HCT116 (cell line): ENCODE measurements at regions not wholly inside any gene's neighbourhood (a gene's known extent, or its start where the extent isn't known, plus 50 kb on each side); places are given as distances from the start of the nearest gene placed in this dataset.

Experiments used
- ATAC-seq: fragments of 200-7000 bp; cut with Tn5 transposase; 2 replicates; pipeline ENCODE4 v1.9.1; 2020; ENCODE audit warnings: mild to moderate bottlenecking, moderate library complexity
- BruUV-seq: library from RNA; stranded (reverse); fragments of 400-500 nt; replicated peaks from 2 replicates; lab custom pipeline; 2021; lab: Mats Ljungman, UMichigan
- CTCF ChIA-PET: fragments of 300-600 bp; sonication (Branson Sonifier 250); formaldehyde crosslinking; loops from one replicate; lab custom pipeline; 2021; ENCODE audit warnings: antibody characterized with exemption; lab: Charles Lee
- POLR2A ChIA-PET: fragments of 300-600, 350-600 bp; sonication (Branson Sonifier 250); formaldehyde crosslinking; loops from one replicate; lab custom pipeline; 2021; ENCODE audit warnings: antibody characterized with exemption; lab: Charles Lee
- RAD21 ChIA-PET, 2 experiments: fragments of 300-600 bp; sonication (Branson Sonifier 250); formaldehyde crosslinking; loops; one replicate each; lab custom pipeline; 2023; ENCODE audit warnings: low total read pairs in 2 of 2; ENCODE audit not compliant: uncharacterized antibody in 2 of 2, unreplicated experiment in 2 of 2, low non-redundant PET in 1 of 2; lab: Charles Lee
- DNase-seq: peaks from one replicate; pipeline ENCODE4 v3.0.0-alpha.2; 2010; ENCODE audit warnings: low read depth, low spot score
- H2AFZ ChIP-seq: fragments of 200-600 bp; shearing (Covaris generic), sonication (generic); 2 replicates; pipeline ENCODE4 v1.6.1; 2017; ENCODE audit warnings: low read depth, mixed run types, mixed read lengths, antibody characterized with exemption, low read length; ENCODE audit not compliant: poor library complexity, severe bottlenecking
- H3K27ac ChIP-seq: 2 replicates; pipeline ENCODE4 v1.5.1; 2012; ENCODE audit warnings: low read depth, low read length
- H3K27me3 ChIP-seq: fragments of 200-600 bp; sonication (generic); 2 replicates; pipeline ENCODE4 v1.6.1; 2016; ENCODE audit warnings: mixed run types, low read length, mixed read lengths; ENCODE audit not compliant: insufficient read depth
- H3K36me3 ChIP-seq, 2 experiments: fragments of 200-500 bp in 1 of 2; fragments of 200-600 bp in 1 of 2; sonication (Bioruptor generic) in 1 of 2; sonication (generic) in 1 of 2; 2 replicates each; pipeline versions ENCODE4 v1.5.1 to v1.6.1; 2014 to 2016; ENCODE audit warnings: low read length in 2 of 2, inconsistent platforms in 1 of 2, mixed read lengths in 1 of 2, mixed run types in 1 of 2; ENCODE audit not compliant: insufficient read depth in 2 of 2, control insufficient read depth in 1 of 2
- H3K4me1 ChIP-seq, 2 experiments: fragments of 200-600 bp in 1 of 2; sonication (generic) in 1 of 2; 2 replicates each; pipeline versions ENCODE4 v1.5.1 to v1.6.1; 2012 to 2017; ENCODE audit warnings: low read length in 2 of 2, inconsistent platforms in 1 of 2, mild to moderate bottlenecking in 1 of 2, mixed read lengths in 1 of 2, mixed run types in 1 of 2, moderate library complexity in 1 of 2; ENCODE audit not compliant: insufficient read depth in 2 of 2, control insufficient read depth in 1 of 2
- H3K4me2 ChIP-seq: fragments of 200-600 bp; sonication (generic); 2 replicates; pipeline ENCODE4 v1.6.1; 2017; ENCODE audit warnings: mixed run types, low read length, mixed read lengths
- H3K4me3 ChIP-seq, 2 experiments: fragments of 200-600 bp in 1 of 2; sonication (generic) in 1 of 2; replicated peaks in 1 of 2; 2 replicates each; pipeline ENCODE4 v1.5.1; 2011 to 2016; ENCODE audit warnings: low read length in 2 of 2, control low read depth in 1 of 2, low read depth in 1 of 2, mild to moderate bottlenecking in 1 of 2, mixed read lengths in 1 of 2, mixed run types in 1 of 2
- H3K79me2 ChIP-seq: fragments of 200-600 bp; sonication (generic); 2 replicates; pipeline ENCODE4 v1.6.1; 2017; ENCODE audit warnings: mild to moderate bottlenecking, mixed run types, low read length, moderate library complexity, mixed read lengths; ENCODE audit not compliant: insufficient read depth
- H3K9ac ChIP-seq: fragments of 200-600 bp; sonication (generic); 2 replicates; pipeline ENCODE4 v1.6.1; 2016; ENCODE audit warnings: low read length, mixed read lengths
- H3K9me2 ChIP-seq: fragments of 200-600 bp; sonication (generic), shearing (Covaris generic); 2 replicates; pipeline ENCODE4 v1.6.1; 2017; ENCODE audit warnings: mixed run types, mild to moderate bottlenecking, moderate library complexity; ENCODE audit not compliant: insufficient read depth
- H3K9me3 ChIP-seq, 2 experiments: fragments of 200-500 bp in 1 of 2; fragments of 200-600 bp in 1 of 2; sonication (Bioruptor generic) in 1 of 2; sonication (generic) in 1 of 2; 2 replicates each; pipeline ENCODE4 v1.6.1; 2014 to 2017; ENCODE audit warnings: low read length in 2 of 2, mixed read lengths in 2 of 2, inconsistent platforms in 1 of 2, low read depth in 1 of 2, mild to moderate bottlenecking in 1 of 2, mixed run types in 1 of 2, moderate library complexity in 1 of 2; ENCODE audit not compliant: control insufficient read depth in 1 of 2, insufficient read depth in 1 of 2
- H4K20me1 ChIP-seq: fragments of 200-600 bp; sonication (generic), shearing (Covaris generic); 2 replicates; pipeline ENCODE4 v1.6.1; 2017; ENCODE audit warnings: mixed run types, mild to moderate bottlenecking, moderate library complexity; ENCODE audit not compliant: insufficient read depth
- EZH2phosphoT487 ChIP-seq: fragments of 200-600 bp; IDR thresholded peaks from 2 replicates; pipeline ENCODE4 v1.6.1; 2018; ENCODE audit warnings: antibody characterized with exemption, borderline replicate concordance
- FOSL1 ChIP-seq: IDR thresholded peaks from 2 replicates; pipeline ENCODE4 v1.6.1; 2012; ENCODE audit warnings: low read depth
- JUND ChIP-seq: IDR thresholded peaks from 2 replicates; pipeline ENCODE4 v1.6.1; 2012
- MAX ChIP-seq: IDR thresholded peaks from 2 replicates; pipeline ENCODE4 v1.6.1; 2012
- POLR2A ChIP-seq: IDR thresholded peaks from 2 replicates; pipeline ENCODE4 v1.7.0; 2011; ENCODE audit warnings: borderline replicate concordance; ENCODE audit not compliant: insufficient read depth, insufficient read length; ENCODE audit errors: extremely low read depth
- RAD21 ChIP-seq: IDR thresholded peaks from 2 replicates; pipeline ENCODE4 v1.6.1; 2012; ENCODE audit warnings: low read depth, mild to moderate bottlenecking
- REST ChIP-seq: IDR thresholded peaks from 2 replicates; pipeline ENCODE4 v1.6.1; 2012; ENCODE audit warnings: low read depth
- TCF7L2 ChIP-seq: IDR thresholded peaks from 2 replicates; pipeline ENCODE4 v1.7.0; 2011; ENCODE audit warnings: borderline replicate concordance, inconsistent platforms; ENCODE audit not compliant: insufficient read depth, insufficient read length; ENCODE audit errors: extremely low read depth
- YY1 ChIP-seq: IDR thresholded peaks from 2 replicates; pipeline ENCODE4 v1.6.1; 2011; ENCODE audit warnings: low read length, low read depth, moderate library complexity, mild to moderate bottlenecking; ENCODE audit not compliant: insufficient replicate concordance; ENCODE audit errors: extremely low read depth
- ZBTB33 ChIP-seq: IDR thresholded peaks from 2 replicates; pipeline ENCODE4 v1.6.1; 2011; ENCODE audit warnings: mild to moderate bottlenecking, low read length, moderate library complexity; ENCODE audit not compliant: insufficient replicate concordance; ENCODE audit errors: extremely low read depth
- ZFX ChIP-seq: fragments of 450-650 bp; IDR thresholded peaks from 2 replicates; pipeline ENCODE4 v1.6.1; 2017
- intact Hi-C: fragments of 100-400 bp; cut with micrococcal nuclease; formaldehyde crosslinking; loops from 2 replicates; pipeline ENCODE4 v1.10.0; 2022

- BruUV-seq, result no TSS peak
- Histone ChIP-seq H4K20me1 (no peaks in the 10 kb centered on the region), H3K9me2 (no peaks in the 10 kb centered on the region), H3K9me3 (no peaks in the 10 kb centered on the region), H3K36me3 (no peaks in the 10 kb centered on the region), H3K27ac (no peak overlapping the region), H3K4me1 (no peaks in the 10 kb centered on the region), H3K27me3 (no peaks in the 10 kb centered on the region), H3K4me2 (no peak overlapping the region), H2AFZ (no peak overlapping the region), H3K79me2 (no peaks in the 10 kb centered on the region), H3K4me3 (no peak overlapping the region), H3K9ac (no peak overlapping the region)
- ATAC-seq (no peak), DNase-seq (no peak)
- CTCF ChIA-PET, result no interaction called here
- RAD21 ChIA-PET, result no interaction called here
- intact Hi-C loops, result no loop called here
- TF ChIP-seq FOSL1, result no peak
- no peak for TF ChIP-seq ZBTB33
- TF ChIP-seq RAD21, result no peak
- TF ChIP-seq EZH2phosphoT487, result no peak
- TF ChIP-seq JUND, result no peak
- TF ChIP-seq POLR2A, result no peak
- no peak for TF ChIP-seq REST
- TF ChIP-seq YY1, result no peak
- TF ChIP-seq MAX, result no peak
- no peak for TF ChIP-seq TCF7L2
- TF ChIP-seq ZFX, result no peak
- POLR2A ChIA-PET, result no interaction called here
These were observed 392.5 kb downstream of the HLX start for GRCh38 chr1:221271701-221272100.
